HG03469 (cell line): ENCODE measurements at regions not wholly inside any gene's neighbourhood (a gene's known extent, or its start where the extent isn't known, plus 50 kb on each side); places are given as distances from the start of the nearest gene placed in this dataset.

ENCODE experiments used
- ATAC-seq: cut with Tn5 transposase; IDR thresholded peaks from one replicate; pipeline ENCODE4 v1.9.1; 2021; ENCODE audit warnings: mild to moderate bottlenecking, moderate library complexity, moderate number of reproducible peaks; ENCODE audit not compliant: unreplicated experiment

- ATAC-seq, result no peak
Observed at GRCh38 chr3:175913286-175913685, 1054.2 kb downstream of the NAALADL2 start.

GRCh38 chr3:175911937-175912336 is 1052.8 kb downstream of the NAALADL2 start:
- ATAC-seq, result no peak

GRCh38 chr3:175902226-175902625 is 1043.1 kb downstream of the NAALADL2 start:
- ATAC-seq, result no peak

- ATAC-seq, result no peak
Observed at GRCh38 chr3:175898194-175898593, 1039.1 kb downstream of the NAALADL2 start.

- no peak for ATAC-seq
Observed at GRCh38 chr3:175896655-175897054, 1037.5 kb downstream of the NAALADL2 start.

- no peak for ATAC-seq
Observed at GRCh38 chr3:175895731-175896130, 1036.6 kb downstream of the NAALADL2 start.

- no peak for ATAC-seq
Observed at GRCh38 chr3:175893566-175893965, 1034.4 kb downstream of the NAALADL2 start.

- ATAC-seq, result no peak
Observed at GRCh38 chr3:175890066-175890465, 1030.9 kb downstream of the NAALADL2 start.

- ATAC-seq, result no peak
Observed at GRCh38 chr3:175885231-175885766, 1026.2 kb downstream of the NAALADL2 start.

- ATAC-seq, result no peak
Observed at GRCh38 chr3:175879417-175879816, 1020.3 kb downstream of the NAALADL2 start.

- no peak for ATAC-seq
Observed at GRCh38 chr3:175869404-175869803, 1010.3 kb downstream of the NAALADL2 start.

- ATAC-seq, result no peak
Observed at GRCh38 chr3:175868626-175869025, 1009.5 kb downstream of the NAALADL2 start.

- no peak for ATAC-seq
Observed at GRCh38 chr3:175865724-175866123, 1006.6 kb downstream of the NAALADL2 start.

GRCh38 chr3:175861916-175862315 is 1002.8 kb downstream of the NAALADL2 start:
- no peak for ATAC-seq
